ENCODE measurements at regions not wholly inside any gene's neighbourhood (a gene's known extent, or its start where the extent isn't known, plus 50 kb on each side); places are given as distances from the start of the nearest gene placed in this dataset.

GRCh38 chr6:104214901-104215300 lies 644.8 kb downstream of the HACE1 start:
- Mint-ChIP-seq H3K9me3 (ENCODE audit: unreplicated experiment) (no peaks in the 10 kb centered on the region), H3K27me3 (ENCODE audit: unreplicated experiment) (no peaks in the 10 kb centered on the region), H3K36me3 (ENCODE audit: unreplicated experiment) (no peaks in the 10 kb centered on the region), H3K4me1 (ENCODE audit: low read depth, unreplicated experiment) (no peaks in the 10 kb centered on the region), H3K4me3 (ENCODE audit: unreplicated experiment) (no peak overlapping the region), H3K27ac (ENCODE audit: unreplicated experiment) (no peak overlapping the region)
- DNase-seq, result no peak
- no peak for TF ChIP-seq CTCF (IDR thresholded peaks at IDR 0.05; ENCODE audit: partially characterized antibody, unreplicated experiment)

- no peaks in the 10 kb centered on the region for H3K27me3 Mint-ChIP-seq (ENCODE audit: unreplicated experiment)
- no peaks in the 10 kb centered on the region for H3K36me3 Mint-ChIP-seq (ENCODE audit: unreplicated experiment)
- no peak overlapping the region for H3K27ac Mint-ChIP-seq (ENCODE audit: unreplicated experiment)
- DNase-seq, result no peak
- H3K4me3 Mint-ChIP-seq (ENCODE audit: unreplicated experiment), result no peak overlapping the region
- no peak for TF ChIP-seq CTCF (IDR thresholded peaks at IDR 0.05; ENCODE audit: partially characterized antibody, unreplicated experiment)
- H3K4me1 Mint-ChIP-seq (ENCODE audit: low read depth, unreplicated experiment), result no peaks in the 10 kb centered on the region
- H3K9me3 Mint-ChIP-seq (ENCODE audit: unreplicated experiment), result no peaks in the 10 kb centered on the region
Observed at GRCh38 chr6:104212977-104213668, 646.6 kb downstream of the HACE1 start.

- TF ChIP-seq CTCF (IDR thresholded peaks at IDR 0.05; ENCODE audit: partially characterized antibody, unreplicated experiment), result no peak
- Mint-ChIP-seq H3K9me3 (ENCODE audit: unreplicated experiment) (no peaks in the 10 kb centered on the region), H3K4me3 (ENCODE audit: unreplicated experiment) (no peak overlapping the region), H3K27ac (ENCODE audit: unreplicated experiment) (no peak overlapping the region), H3K27me3 (ENCODE audit: unreplicated experiment) (no peaks in the 10 kb centered on the region), H3K4me1 (ENCODE audit: low read depth, unreplicated experiment) (no peaks in the 10 kb centered on the region), H3K36me3 (ENCODE audit: unreplicated experiment) (no peaks in the 10 kb centered on the region)
- no peak for DNase-seq
Observed at GRCh38 chr6:104207635-104208034, 652.1 kb downstream of the HACE1 start.

GRCh38 chr6:104201557-104201956 lies 658.2 kb downstream of the HACE1 start:
- peaks cover 4% of the 10 kb centered on the region for H3K9me3 Mint-ChIP-seq (ENCODE audit: unreplicated experiment)
- no peak overlapping the region for H3K4me3 Mint-ChIP-seq (ENCODE audit: unreplicated experiment)
- peaks cover 6% of the 10 kb centered on the region for H3K36me3 Mint-ChIP-seq (ENCODE audit: unreplicated experiment)
- no peak overlapping the region for H3K27ac Mint-ChIP-seq (ENCODE audit: unreplicated experiment)
- no peak for TF ChIP-seq CTCF (IDR thresholded peaks at IDR 0.05; ENCODE audit: partially characterized antibody, unreplicated experiment)
- DNase-seq, result no peak
- H3K27me3 Mint-ChIP-seq (ENCODE audit: unreplicated experiment), result no peaks in the 10 kb centered on the region
- H3K4me1 Mint-ChIP-seq (ENCODE audit: low read depth, unreplicated experiment), result no peaks in the 10 kb centered on the region

GRCh38 chr6:104187616-104188015 lies 672.1 kb downstream of the HACE1 start:
- H3K27me3 Mint-ChIP-seq (ENCODE audit: unreplicated experiment), result no peaks in the 10 kb centered on the region
- H3K36me3 Mint-ChIP-seq (ENCODE audit: unreplicated experiment), result no peaks in the 10 kb centered on the region
- no peak overlapping the region for H3K27ac Mint-ChIP-seq (ENCODE audit: unreplicated experiment)
- H3K9me3 Mint-ChIP-seq (ENCODE audit: unreplicated experiment), result no peaks in the 10 kb centered on the region
- no peak for DNase-seq
- H3K4me1 Mint-ChIP-seq (ENCODE audit: low read depth, unreplicated experiment), result no peaks in the 10 kb centered on the region
- no peak for TF ChIP-seq CTCF (IDR thresholded peaks at IDR 0.05; ENCODE audit: partially characterized antibody, unreplicated experiment)
- H3K4me3 Mint-ChIP-seq (ENCODE audit: unreplicated experiment), result no peak overlapping the region

Data from glutamatergic neuron (in vitro differentiated cells).